HG03039 (cell line): ENCODE measurements at regions not wholly inside any gene's neighbourhood (a gene's known extent, or its start where the extent isn't known, plus 50 kb on each side); places are given as distances from the start of the nearest gene placed in this dataset.

Source experiments
- ATAC-seq: cut with Tn5 transposase; IDR thresholded peaks from one replicate; pipeline ENCODE4 v1.9.1; 2021; ENCODE audit warnings: mild to moderate bottlenecking, moderate library complexity; ENCODE audit not compliant: unreplicated experiment

DNA sequence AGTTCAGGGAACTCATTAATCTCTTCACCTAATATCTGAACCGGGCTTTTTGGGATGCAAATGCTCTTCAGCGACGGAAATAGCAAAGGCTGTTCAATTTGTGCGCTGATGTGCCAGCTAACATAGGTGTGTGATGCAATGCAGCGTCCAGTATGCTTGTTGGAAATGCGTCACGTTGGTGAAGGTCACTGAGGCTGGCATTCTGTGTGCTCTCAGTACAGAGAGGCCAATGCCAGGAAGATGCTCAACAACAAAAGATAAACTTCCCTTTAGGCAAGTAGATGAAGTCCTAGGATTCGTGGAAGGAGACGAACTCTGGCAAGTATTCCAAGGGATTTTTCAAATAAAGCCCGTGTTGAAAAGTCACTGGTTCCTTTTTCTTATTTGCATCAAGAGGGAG, 649.5 kb upstream of the MKI67 start:
- no peak for ATAC-seq

GRCh38 chr10:128776673-128777252, 650.5 kb upstream of the MKI67 start:
- ATAC-seq, result no peak

GRCh38 chr10:128777342-128777741, 651.1 kb upstream of the MKI67 start:
- ATAC-seq, result no peak

GRCh38 chr10:128779416-128779815, 653.2 kb upstream of the MKI67 start:
- no peak for ATAC-seq

DNA sequence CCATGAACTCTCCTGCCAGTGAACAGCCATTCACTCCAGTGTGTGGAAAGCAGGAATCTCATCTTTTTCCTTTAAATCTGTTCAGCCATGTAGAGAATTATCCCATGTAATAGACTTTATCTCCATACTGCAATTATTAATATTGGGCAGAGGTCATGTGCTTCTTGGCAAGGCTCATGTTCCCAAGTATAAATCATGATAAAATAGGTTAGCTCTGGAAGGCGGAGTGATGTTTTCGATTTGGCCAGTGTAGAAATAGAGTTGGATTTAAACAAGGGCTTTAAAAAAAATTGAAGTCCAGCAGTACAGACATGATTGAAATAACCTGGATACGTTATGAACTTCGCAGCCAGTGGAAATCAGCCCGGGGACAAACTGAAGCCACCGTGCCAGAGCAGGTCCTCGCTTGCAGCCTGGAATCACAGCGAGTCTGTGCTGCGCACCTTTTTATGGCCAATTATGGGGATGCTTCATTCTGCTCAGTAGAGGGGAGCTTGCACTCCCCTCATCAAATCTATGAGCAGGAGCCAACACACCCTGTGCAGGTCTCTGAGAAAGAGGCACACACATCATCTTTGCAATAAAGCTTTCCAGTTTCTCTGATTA, 654.0 kb upstream of the MKI67 start:
- ATAC-seq, result no peak

DNA sequence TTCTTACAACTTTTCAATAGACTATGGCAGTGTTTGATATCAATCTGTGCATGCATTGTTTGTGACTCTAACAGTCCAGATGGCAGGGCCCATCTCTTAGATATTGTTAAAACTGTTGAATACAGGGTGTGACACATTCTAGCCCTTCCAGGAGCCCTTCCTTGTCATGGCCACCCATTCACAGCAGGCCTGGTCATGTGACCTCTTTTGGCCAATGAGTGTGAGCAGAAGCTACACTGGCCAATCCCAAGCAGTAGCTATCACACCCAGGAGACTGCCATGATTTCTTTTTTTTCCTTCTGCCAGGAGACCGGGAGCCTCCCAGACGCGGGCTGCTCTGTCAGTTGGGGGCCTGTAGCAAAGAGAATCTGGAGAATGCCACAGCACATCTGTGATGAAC, 655.4 kb upstream of the MKI67 start:
- no peak for ATAC-seq

GRCh38 chr10:128784444-128784843, 658.2 kb upstream of the MKI67 start:
- no peak for ATAC-seq

GRCh38 chr10:128792426-128793140, 666.4 kb upstream of the MKI67 start:
- no peak for ATAC-seq

- no peak for ATAC-seq
Measured at GRCh38 chr10:128793726-128794655, 667.8 kb upstream of the MKI67 start.

DNA sequence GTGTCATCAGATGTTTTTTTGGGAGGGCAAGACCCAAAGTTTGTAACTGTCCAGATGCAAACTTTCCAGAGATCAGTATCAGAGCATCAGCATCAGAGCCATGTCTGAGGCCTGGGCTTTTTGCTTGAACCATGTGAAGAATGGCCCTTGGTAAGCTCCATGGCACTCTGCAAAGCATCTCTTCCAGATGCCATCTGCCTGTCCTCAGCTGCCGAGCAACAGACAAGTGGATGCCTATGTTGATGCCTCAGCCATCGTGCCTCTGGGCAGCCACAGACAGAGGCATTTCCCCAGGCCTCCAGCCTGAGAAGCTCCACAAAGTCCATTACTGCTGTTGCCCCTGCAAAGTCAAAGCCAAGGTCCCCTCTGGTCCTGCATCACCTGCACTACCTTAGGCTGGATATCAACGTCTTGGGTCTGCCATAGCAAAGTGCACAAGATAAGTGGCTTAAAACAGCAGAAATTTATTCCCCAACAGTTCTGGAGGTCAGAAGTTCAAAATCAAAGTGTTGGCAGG, 670.2 kb upstream of the MKI67 start:
- no peak for ATAC-seq

GRCh38 chr10:128802062-128802461, 665.0 kb upstream of the MGMT start:
- no peak for ATAC-seq

DNA sequence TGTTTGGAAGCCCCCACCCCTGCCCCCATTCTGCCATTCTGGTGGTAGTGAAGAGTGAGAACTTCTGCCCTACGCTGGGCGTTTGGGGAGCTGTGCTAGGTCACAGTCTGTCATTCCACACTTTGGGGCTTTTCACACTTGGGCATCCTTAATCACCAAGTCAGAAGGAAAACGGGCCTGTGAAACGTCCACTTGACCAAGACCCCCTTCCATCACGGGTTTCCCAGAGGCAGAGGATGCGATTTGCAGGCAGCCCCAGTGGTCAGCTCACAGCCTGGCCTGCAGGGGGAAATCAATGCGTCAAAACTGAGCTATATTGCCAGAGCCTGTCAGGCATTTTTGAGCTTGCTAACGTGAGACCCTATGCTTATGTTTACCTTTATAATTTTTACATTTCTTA, 663.3 kb upstream of the MGMT start:
- no peak for ATAC-seq

GRCh38 chr10:128804411-128804810, 662.6 kb upstream of the MGMT start:
- ATAC-seq, result no peak

- ATAC-seq, result no peak
Measured at GRCh38 chr10:128808921-128809440, 658.1 kb upstream of the MGMT start.

DNA sequence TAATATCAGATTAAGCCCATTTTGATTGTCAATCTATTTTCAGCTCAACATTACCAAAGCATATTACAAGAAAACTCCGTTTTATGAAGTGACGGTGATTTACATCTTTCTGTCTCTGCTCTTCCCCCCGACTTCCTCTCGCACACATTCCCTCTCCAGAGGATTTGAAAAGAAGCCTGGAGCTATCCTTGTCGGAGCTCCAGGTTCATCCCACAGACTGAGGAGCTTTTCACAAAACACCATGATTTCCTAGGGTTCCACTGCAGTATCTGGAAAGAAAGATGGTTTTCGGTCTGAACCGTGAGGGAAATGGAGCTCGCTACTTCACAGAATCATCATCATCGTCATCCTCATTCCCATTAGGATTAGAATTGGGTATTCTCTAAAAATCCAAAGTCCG, 655.5 kb upstream of the MGMT start:
- no peak for ATAC-seq

GRCh38 chr10:128812000-128812399, 655.0 kb upstream of the MGMT start:
- no peak for ATAC-seq

DNA sequence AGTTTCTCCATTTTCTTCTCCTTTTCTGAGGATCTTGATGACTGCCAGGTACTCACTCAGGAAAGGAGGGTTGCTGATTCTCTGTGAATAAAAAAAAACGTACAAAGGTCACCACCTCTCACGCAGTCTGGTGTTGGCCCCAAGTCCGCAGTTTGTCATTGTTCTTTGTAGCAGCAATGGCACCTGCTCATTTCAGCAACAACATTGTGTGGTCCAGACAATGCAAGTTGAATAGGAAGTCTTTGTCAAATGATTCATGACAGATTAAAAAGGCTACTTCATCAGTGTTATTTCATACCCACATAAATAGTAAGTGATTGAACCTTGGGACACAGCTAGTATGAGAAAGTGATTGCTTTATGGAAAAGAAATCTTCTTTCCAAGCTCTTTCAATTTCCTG, 653.5 kb upstream of the MGMT start:
- ATAC-seq, result no peak

DNA sequence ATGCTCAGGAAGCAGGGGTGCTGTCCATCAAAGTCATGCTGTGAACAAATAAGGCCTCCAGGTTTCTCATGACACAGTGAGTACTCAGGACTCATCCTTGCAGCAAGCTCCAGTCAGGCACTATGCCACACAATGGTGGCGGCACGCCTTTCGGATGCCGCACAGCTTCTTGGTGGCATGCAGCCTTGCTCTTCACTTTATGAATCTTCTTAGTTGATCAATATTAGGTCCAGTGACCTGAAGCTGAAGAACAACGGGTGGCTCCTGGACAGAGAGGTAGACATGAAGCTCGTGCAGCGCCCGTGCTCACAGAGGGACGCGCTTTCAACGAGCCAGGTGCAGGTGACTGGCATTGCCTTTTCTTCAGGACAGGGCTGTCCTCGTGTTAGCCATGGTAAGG, 653.0 kb upstream of the MGMT start:
- ATAC-seq, result no peak

GRCh38 chr10:128814782-128815181, 652.3 kb upstream of the MGMT start:
- ATAC-seq, result no peak

- no peak for ATAC-seq
Measured at GRCh38 chr10:128816726-128817125, 650.3 kb upstream of the MGMT start.

DNA sequence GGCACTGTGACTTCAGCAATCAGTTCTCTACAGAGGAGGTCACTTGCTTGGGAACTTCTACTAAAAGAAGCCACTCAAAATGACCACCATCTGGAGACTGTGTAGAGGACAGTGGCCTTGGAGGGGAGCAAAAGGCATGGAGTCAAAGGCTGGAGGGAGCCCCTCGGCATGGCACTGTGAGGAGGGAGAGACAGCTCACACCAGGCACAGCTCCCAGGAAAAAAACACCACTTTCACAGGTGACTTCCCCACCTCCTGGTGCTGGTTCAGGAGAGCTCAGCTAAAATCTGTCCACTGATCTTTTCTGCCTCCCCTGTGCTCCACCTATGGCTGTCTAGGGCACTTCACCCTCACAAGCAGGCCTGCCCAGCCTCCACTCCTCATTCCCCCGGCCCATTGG, 649.4 kb upstream of the MGMT start:
- ATAC-seq, result no peak
